ENCODE measurements at regions not wholly inside any gene's neighbourhood (a gene's known extent, or its start where the extent isn't known, plus 50 kb on each side); places are given as distances from the start of the nearest gene placed in this dataset.

- Mint-ChIP-seq H3K27me3 (ENCODE audit: unreplicated experiment) (no peaks in the 10 kb centered on the region), H3K36me3 (ENCODE audit: insufficient read depth, unreplicated experiment) (no peaks in the 10 kb centered on the region), H3K9me3 (ENCODE audit: low read depth, unreplicated experiment) (no peaks in the 10 kb centered on the region), H3K27ac (ENCODE audit: unreplicated experiment) (no peak overlapping the region), H3K4me3 (ENCODE audit: low read depth, unreplicated experiment) (no peak overlapping the region), H3K4me1 (ENCODE audit: low read depth, unreplicated experiment) (no peaks in the 10 kb centered on the region)
- intact Hi-C loops (cut with micrococcal nuclease; ENCODE audit: unreplicated experiment) = no loop called here
- no TSS peak for BruUV-seq (replicated peaks)
- no peak for DNase-seq
- CTCF ChIA-PET = no interaction called here
- TF ChIP-seq, protein P1, sequence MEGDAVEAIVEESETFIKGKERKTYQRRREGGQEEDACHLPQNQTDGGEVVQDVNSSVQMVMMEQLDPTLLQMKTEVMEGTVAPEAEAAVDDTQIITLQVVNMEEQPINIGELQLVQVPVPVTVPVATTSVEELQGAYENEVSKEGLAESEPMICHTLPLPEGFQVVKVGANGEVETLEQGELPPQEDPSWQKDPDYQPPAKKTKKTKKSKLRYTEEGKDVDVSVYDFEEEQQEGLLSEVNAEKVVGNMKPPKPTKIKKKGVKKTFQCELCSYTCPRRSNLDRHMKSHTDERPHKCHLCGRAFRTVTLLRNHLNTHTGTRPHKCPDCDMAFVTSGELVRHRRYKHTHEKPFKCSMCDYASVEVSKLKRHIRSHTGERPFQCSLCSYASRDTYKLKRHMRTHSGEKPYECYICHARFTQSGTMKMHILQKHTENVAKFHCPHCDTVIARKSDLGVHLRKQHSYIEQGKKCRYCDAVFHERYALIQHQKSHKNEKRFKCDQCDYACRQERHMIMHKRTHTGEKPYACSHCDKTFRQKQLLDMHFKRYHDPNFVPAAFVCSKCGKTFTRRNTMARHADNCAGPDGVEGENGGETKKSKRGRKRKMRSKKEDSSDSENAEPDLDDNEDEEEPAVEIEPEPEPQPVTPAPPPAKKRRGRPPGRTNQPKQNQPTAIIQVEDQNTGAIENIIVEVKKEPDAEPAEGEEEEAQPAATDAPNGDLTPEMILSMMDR (IDR thresholded peaks at IDR 0.05; ENCODE audit: unreplicated experiment) = no peak
Measured at GRCh38 chr5:85703296-85703695, 914.4 kb upstream of the COX7C start.

- Mint-ChIP-seq H3K27ac (ENCODE audit: unreplicated experiment) (no peak overlapping the region), H3K27me3 (ENCODE audit: unreplicated experiment) (no peaks in the 10 kb centered on the region), H3K9me3 (ENCODE audit: low read depth, unreplicated experiment) (no peaks in the 10 kb centered on the region), H3K36me3 (ENCODE audit: insufficient read depth, unreplicated experiment) (no peaks in the 10 kb centered on the region), H3K4me1 (ENCODE audit: low read depth, unreplicated experiment) (no peaks in the 10 kb centered on the region), H3K4me3 (ENCODE audit: low read depth, unreplicated experiment) (no peak overlapping the region)
- CTCF ChIA-PET = no interaction called here
- no peak for DNase-seq
- intact Hi-C loops (cut with micrococcal nuclease; ENCODE audit: unreplicated experiment) = no loop called here
- TF ChIP-seq, protein P1 (IDR thresholded peaks at IDR 0.05; ENCODE audit: unreplicated experiment) = no peak
- BruUV-seq (replicated peaks) = no TSS peak
Measured at GRCh38 chr5:85709728-85710127, 908.0 kb upstream of the COX7C start.

- intact Hi-C loops (cut with micrococcal nuclease; ENCODE audit: unreplicated experiment) = no loop called here
- Mint-ChIP-seq H3K36me3 (ENCODE audit: insufficient read depth, unreplicated experiment) (no peaks in the 10 kb centered on the region), H3K4me3 (ENCODE audit: low read depth, unreplicated experiment) (no peak overlapping the region), H3K27me3 (ENCODE audit: unreplicated experiment) (no peaks in the 10 kb centered on the region), H3K4me1 (ENCODE audit: low read depth, unreplicated experiment) (peaks cover 9% of the 10 kb centered on the region), H3K9me3 (ENCODE audit: low read depth, unreplicated experiment) (peaks cover 6% of the 10 kb centered on the region), H3K27ac (ENCODE audit: unreplicated experiment) (no peak overlapping the region)
- TF ChIP-seq, protein P1 (IDR thresholded peaks at IDR 0.05; ENCODE audit: unreplicated experiment) = no peak
- DNase-seq = no peak
- no TSS peak for BruUV-seq (replicated peaks)
- CTCF ChIA-PET = no interaction called here
Measured at GRCh38 chr5:85716344-85717202, 901.2 kb upstream of the COX7C start.

DNA sequence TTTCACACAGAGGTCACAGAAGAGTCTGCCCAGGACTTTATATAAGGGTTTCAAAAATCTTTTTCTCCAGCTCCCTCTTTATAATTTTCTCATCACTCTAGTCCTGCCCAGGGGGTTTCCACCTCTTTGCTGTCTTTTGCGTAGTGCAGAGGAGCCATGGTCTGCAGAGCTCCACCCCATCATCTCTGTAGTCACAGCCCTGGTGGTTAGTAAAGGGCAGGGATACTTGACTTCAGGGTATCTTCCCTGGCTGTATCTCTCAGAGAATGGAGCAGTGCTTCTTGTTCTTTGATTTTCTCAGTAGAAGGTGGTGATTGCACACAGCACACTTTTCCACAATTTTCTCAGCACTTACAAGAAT is 900.6 kb upstream of the COX7C start:
- no peak for DNase-seq
- intact Hi-C loops (cut with micrococcal nuclease; ENCODE audit: unreplicated experiment) = no loop called here
- H3K27me3 Mint-ChIP-seq (ENCODE audit: unreplicated experiment) = no peaks in the 10 kb centered on the region
- no peak overlapping the region for H3K27ac Mint-ChIP-seq (ENCODE audit: unreplicated experiment)
- H3K9me3 Mint-ChIP-seq (ENCODE audit: low read depth, unreplicated experiment) = peaks cover 6% of the 10 kb centered on the region
- H3K4me1 Mint-ChIP-seq (ENCODE audit: low read depth, unreplicated experiment) = peaks cover 9% of the 10 kb centered on the region
- TF ChIP-seq, protein P1 (IDR thresholded peaks at IDR 0.05; ENCODE audit: unreplicated experiment) = no peak
- H3K36me3 Mint-ChIP-seq (ENCODE audit: insufficient read depth, unreplicated experiment) = no peaks in the 10 kb centered on the region
- CTCF ChIA-PET = no interaction called here
- no peak overlapping the region for H3K4me3 Mint-ChIP-seq (ENCODE audit: low read depth, unreplicated experiment)
- no TSS peak for BruUV-seq (replicated peaks)
